Lung (tissue), 11 donors: ENCODE measurements at regions not wholly inside any gene's neighbourhood (a gene's known extent, or its start where the extent isn't known, plus 50 kb on each side); places are given as distances from the start of the nearest gene placed in this dataset.

ENCODE experiments used
- ATAC-seq: fragments of 200-7000 bp; cut with Tn5 transposase; one replicate; pipeline ENCODE4 v1.9.1; 2020; ENCODE audit warnings: moderate number of reproducible peaks; ENCODE audit not compliant: insufficient read depth, low FRiP score
- DNase-seq, 3 donors: peaks; one replicate each; pipeline ENCODE4 v3.0.0-alpha.2; 2013 to 2017
- H3K27ac ChIP-seq, 2 donors: one replicate each; pipeline ENCODE4 v1.5.1; 2013; ENCODE audit warnings: mild to moderate bottlenecking in 2 of 2, moderate library complexity in 2 of 2, control low read depth in 1 of 2, inconsistent platforms in 1 of 2, low read depth in 1 of 2, low read length in 1 of 2
- H3K27me3 ChIP-seq, 3 donors: one replicate each; pipeline ENCODE4 v1.5.1; 2013; ENCODE audit warnings: low read length in 2 of 3; ENCODE audit not compliant: control insufficient read depth in 3 of 3, insufficient read depth in 3 of 3
- H3K36me3 ChIP-seq, 4 donors: one replicate each; pipeline ENCODE4 v1.5.1; 2013; ENCODE audit warnings: low read length in 4 of 4, mild to moderate bottlenecking in 1 of 4, moderate library complexity in 1 of 4; ENCODE audit not compliant: control insufficient read depth in 4 of 4, insufficient read depth in 4 of 4
- H3K4me1 ChIP-seq, 5 donors: one replicate each; pipeline ENCODE4 v1.5.1; 2013; ENCODE audit warnings: low read length in 5 of 5, mild to moderate bottlenecking in 2 of 5, moderate library complexity in 1 of 5; ENCODE audit not compliant: control insufficient read depth in 5 of 5, insufficient read depth in 5 of 5
- H3K4me3 ChIP-seq: one replicate; pipeline ENCODE4 v1.5.1; 2013; ENCODE audit warnings: mild to moderate bottlenecking, control low read depth, moderate library complexity
- H3K9ac ChIP-seq, 2 donors: one replicate each; pipeline ENCODE4 v1.5.1; 2013; ENCODE audit warnings: low read length in 2 of 2, control low read depth in 1 of 2; ENCODE audit not compliant: insufficient read depth in 1 of 2
- H3K9me3 ChIP-seq, 4 donors: one replicate each; pipeline ENCODE4 v1.5.1; 2013; ENCODE audit warnings: low read length in 3 of 4, mild to moderate bottlenecking in 1 of 4, moderate library complexity in 1 of 4; ENCODE audit not compliant: control insufficient read depth in 4 of 4, insufficient read depth in 3 of 4
- WGBS, 2 donors: extraction: QIAGEN DNeasy Blood & Tissue Kit; methylation state at CpG; one replicate each; pipeline ENCODE4 v1.1.7; 2013; 5-methylcytosine and 5-hydroxymethylcytosine counted together
- TF ChIP-seq, protein P1 (sequence below): IDR thresholded peaks from 2 replicates; pipeline ENCODE4 v1.5.1; 2012; ENCODE audit warnings: mild to moderate bottlenecking; ENCODE audit errors: control extremely low read depth, extremely low read depth
- donor health status: control.
- donor health status: control.
- donor health status: Bipolar disorder and iron deficiency.
- donor health status: healthy.
- donor health status: DM: yes; HTN: yes; CAD: no.

DNA sequence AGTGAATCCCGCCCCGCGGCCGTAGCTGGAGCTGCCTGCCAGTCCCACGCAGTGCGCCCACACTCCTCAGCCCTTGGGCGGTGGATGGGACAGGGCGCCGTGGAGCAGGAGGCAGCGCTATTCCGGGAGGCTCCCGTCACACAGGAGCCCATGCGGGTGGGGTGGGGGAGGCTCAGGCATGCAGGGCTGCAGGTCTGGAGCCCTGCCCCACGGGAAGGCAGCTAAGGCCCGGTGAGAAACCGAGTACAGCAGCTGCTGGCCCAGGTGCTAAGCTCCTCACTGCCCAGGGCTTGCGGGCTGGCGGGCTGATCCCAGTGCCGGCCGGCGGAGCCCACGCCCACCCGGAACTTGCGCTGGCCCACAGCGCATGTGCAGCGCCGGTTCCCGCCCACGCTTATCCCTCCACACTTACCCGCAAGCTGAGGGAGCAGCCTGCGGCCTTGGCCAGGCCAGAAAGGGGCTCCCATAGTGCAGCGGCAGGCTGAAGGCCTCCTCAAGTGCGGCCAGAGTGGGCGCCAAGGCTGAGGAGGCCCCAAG, 1152.8 kb upstream of the CELF4 start:
- DNase-seq (no peak), ATAC-seq (no peak)
- H3K9ac ChIP-seq, result no peak overlapping the region
- no peak overlapping the region for H3K27ac ChIP-seq
- no peak overlapping the region for H3K4me3 ChIP-seq
- H3K9me3 ChIP-seq, result peaks cover 0 to 4% (median 0%) of the 10 kb centered on the region in 4 donors
- H3K36me3 ChIP-seq, result no peaks in the 10 kb centered on the region
- H3K27me3 ChIP-seq, result no peaks in the 10 kb centered on the region
- no peaks in the 10 kb centered on the region for H3K4me1 ChIP-seq
- WGBS, 2 donors, result 97 to 99% methylated on average over 34 of the region's 34 CpGs
- TF ChIP-seq, protein P1, sequence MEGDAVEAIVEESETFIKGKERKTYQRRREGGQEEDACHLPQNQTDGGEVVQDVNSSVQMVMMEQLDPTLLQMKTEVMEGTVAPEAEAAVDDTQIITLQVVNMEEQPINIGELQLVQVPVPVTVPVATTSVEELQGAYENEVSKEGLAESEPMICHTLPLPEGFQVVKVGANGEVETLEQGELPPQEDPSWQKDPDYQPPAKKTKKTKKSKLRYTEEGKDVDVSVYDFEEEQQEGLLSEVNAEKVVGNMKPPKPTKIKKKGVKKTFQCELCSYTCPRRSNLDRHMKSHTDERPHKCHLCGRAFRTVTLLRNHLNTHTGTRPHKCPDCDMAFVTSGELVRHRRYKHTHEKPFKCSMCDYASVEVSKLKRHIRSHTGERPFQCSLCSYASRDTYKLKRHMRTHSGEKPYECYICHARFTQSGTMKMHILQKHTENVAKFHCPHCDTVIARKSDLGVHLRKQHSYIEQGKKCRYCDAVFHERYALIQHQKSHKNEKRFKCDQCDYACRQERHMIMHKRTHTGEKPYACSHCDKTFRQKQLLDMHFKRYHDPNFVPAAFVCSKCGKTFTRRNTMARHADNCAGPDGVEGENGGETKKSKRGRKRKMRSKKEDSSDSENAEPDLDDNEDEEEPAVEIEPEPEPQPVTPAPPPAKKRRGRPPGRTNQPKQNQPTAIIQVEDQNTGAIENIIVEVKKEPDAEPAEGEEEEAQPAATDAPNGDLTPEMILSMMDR, result no peak

DNA sequence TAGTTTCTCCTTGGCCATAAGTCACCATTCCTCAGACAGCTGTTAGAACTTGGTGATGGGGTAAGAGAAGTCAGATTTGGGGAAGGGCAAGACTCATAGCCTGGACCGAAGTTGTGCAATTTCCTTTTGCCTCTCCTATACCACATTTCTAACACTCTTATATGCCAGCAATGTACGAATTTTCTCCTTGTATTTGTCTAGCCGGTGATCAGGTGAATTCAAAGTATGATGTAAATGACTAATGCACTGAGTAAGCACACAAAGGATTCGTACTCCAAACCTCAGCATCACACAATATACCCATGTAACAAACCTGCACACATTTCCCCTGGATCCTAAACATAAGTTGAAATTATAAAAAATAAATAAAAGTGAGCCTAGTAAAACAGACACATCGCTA, 1143.5 kb upstream of the CELF4 start:
- 82 to 83% methylated on average over 5 of the region's 5 CpGs for WGBS, 2 donors
- no peaks in the 10 kb centered on the region for H3K27me3 ChIP-seq
- no peak for DNase-seq
- H3K4me1 ChIP-seq, result no peaks in the 10 kb centered on the region
- TF ChIP-seq, protein P1, result no peak
- H3K36me3 ChIP-seq, result no peaks in the 10 kb centered on the region
- H3K9me3 ChIP-seq, result peaks cover 0 to 3% (median 0%) of the 10 kb centered on the region in 4 donors
- H3K4me3 ChIP-seq, result no peak overlapping the region
- H3K9ac ChIP-seq, result no peak overlapping the region
- H3K27ac ChIP-seq, result no peak overlapping the region
- ATAC-seq, result no peak

DNA sequence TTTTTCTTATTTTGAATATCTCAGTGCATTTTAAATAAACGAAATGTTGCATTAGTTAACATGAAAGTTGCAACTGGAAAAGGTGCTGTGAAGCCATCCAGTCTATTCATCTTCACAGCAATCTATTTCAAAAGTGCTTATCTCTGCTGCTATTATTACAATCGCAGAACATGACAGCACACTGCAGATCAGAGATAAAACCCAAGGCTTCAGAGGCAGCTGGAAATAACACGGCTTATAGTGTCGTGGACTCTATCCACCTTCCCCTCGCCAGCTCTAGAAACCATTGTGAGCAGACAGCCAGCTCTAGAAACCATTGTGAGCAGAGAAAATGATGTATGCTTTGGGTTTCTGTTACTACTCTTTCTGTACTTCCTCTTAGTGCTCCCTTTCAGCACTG, 1140.8 kb upstream of the CELF4 start:
- Histone ChIP-seq H3K27me3 (no peaks in the 10 kb centered on the region), H3K9ac (no peak overlapping the region), H3K4me3 (no peak overlapping the region), H3K9me3 (peaks cover 0 to 3% (median 0%) of the 10 kb centered on the region in 4 donors), H3K27ac (no peak overlapping the region), H3K4me1 (no peaks in the 10 kb centered on the region), H3K36me3 (no peaks in the 10 kb centered on the region)
- WGBS, 2 donors, result 60 to 72% methylated on average over 5 of the region's 5 CpGs
- TF ChIP-seq, protein P1, result no peak
- DNase-seq, result no peak
- ATAC-seq, result no peak

DNA sequence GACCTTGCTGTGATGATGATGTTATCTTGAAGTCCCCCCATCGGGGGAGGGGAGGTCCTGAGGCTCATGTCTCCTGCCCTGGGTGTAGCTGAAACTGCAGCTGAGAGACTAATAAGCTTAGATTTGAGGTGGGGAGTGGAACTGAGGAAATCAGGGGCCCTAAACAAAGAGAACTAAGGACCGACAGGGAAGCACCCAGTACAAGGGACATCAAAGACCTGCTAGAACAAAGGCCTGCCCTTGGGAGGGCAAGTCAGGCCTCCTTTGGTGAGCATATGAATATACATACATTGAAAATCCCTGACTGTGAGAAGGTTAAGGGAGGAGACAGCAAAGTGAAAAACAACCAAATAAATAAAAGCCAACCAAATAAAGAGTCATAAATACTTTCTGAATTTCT, 1132.5 kb upstream of the CELF4 start:
- Histone ChIP-seq H3K4me3 (no peak overlapping the region), H3K9me3 (no peaks in the 10 kb centered on the region), H3K4me1 (no peaks in the 10 kb centered on the region), H3K27ac (no peak overlapping the region), H3K27me3 (no peaks in the 10 kb centered on the region), H3K9ac (no peak overlapping the region), H3K36me3 (no peaks in the 10 kb centered on the region)
- TF ChIP-seq, protein P1, result no peak
- DNase-seq (no peak), ATAC-seq (no peak)
- WGBS, 2 donors, result 64 to 79% methylated on average over 2 of the region's 2 CpGs
